CD4-positive, alpha-beta T cell (primary cell): ENCODE measurements at regions not wholly inside any gene's neighbourhood (a gene's known extent, or its start where the extent isn't known, plus 50 kb on each side); places are given as distances from the start of the nearest gene placed in this dataset.
"Not testable (repeated sequence)": the region's sequence is repeated elsewhere in the genome, so short reads cannot be mapped to it uniquely, and the experiment has no call there.

Experiments
- ATAC-seq: fragments of 200-7000 bp; cut with Tn5 transposase; one replicate; pipeline ENCODE4 v1.10.0; 2022; ENCODE audit warnings: mild to moderate bottlenecking; ENCODE audit not compliant: poor library complexity
- CTCF ChIA-PET: fragments of 350-600 bp; sonication (Branson Sonifier 250); formaldehyde crosslinking; loops from one replicate; lab custom pipeline; 2021; ENCODE audit warnings: antibody characterized with exemption, inconsistent platforms; lab: Charles Lee
- POLR2A ChIA-PET: fragments of 350-600 bp; sonication (Branson Sonifier 250); formaldehyde crosslinking; loops from one replicate; lab custom pipeline; 2021; ENCODE audit warnings: antibody characterized with exemption, inconsistent platforms; lab: Charles Lee
- DNase-seq, 14 experiments: peaks; one replicate each; pipeline ENCODE4 v3.0.0-alpha.2; 2013 to 2020; ENCODE audit warnings: mixed read lengths in 2 of 14
- H3K27ac ChIP-seq, 2 donors: one replicate each; pipeline versions ENCODE4 v1.5.1 to v1.7.0; 2013; ENCODE audit warnings: low read length in 2 of 2, low read depth in 1 of 2, mild to moderate bottlenecking in 1 of 2
- H3K27me3 ChIP-seq, 2 experiments: 1 replicate in 1 of 2; 2 replicates in 1 of 2; pipeline versions ENCODE4 v1.6.1 to v1.7.0; 2013; ENCODE audit warnings: low read length in 2 of 2, control low read depth in 1 of 2, mild to moderate bottlenecking in 1 of 2, moderate library complexity in 1 of 2; ENCODE audit not compliant: insufficient read depth in 2 of 2, control insufficient read depth in 1 of 2
- H3K36me3 ChIP-seq: one replicate; pipeline ENCODE4 v1.6.1; 2013; ENCODE audit warnings: low read length, control low read depth; ENCODE audit not compliant: insufficient read depth
- H3K4me1 ChIP-seq: one replicate; pipeline ENCODE4 v1.6.1; 2013; ENCODE audit warnings: low read length, control low read depth; ENCODE audit not compliant: insufficient read depth
- H3K4me3 ChIP-seq: one replicate; pipeline ENCODE4 v1.5.1; 2013; ENCODE audit warnings: mild to moderate bottlenecking, low read length, moderate library complexity
- H3K9me3 ChIP-seq, 2 experiments: 1 replicate in 1 of 2; 2 replicates in 1 of 2; pipeline versions ENCODE4 v1.6.1 to v1.7.0; 2013; ENCODE audit warnings: low read length in 2 of 2, mild to moderate bottlenecking in 2 of 2, control low read depth in 1 of 2, moderate library complexity in 1 of 2; ENCODE audit not compliant: control insufficient read depth in 1 of 2, insufficient read depth in 1 of 2
- H3K27ac Mint-ChIP-seq: one replicate; pipeline ENCODE4 v1.8.0; 2020; ENCODE audit warnings: mixed read lengths
- H3K27me3 Mint-ChIP-seq: one replicate; pipeline ENCODE4 v1.8.0; 2021; ENCODE audit warnings: mixed read lengths
- H3K36me3 Mint-ChIP-seq: one replicate; pipeline ENCODE4 v1.8.0; 2021; ENCODE audit warnings: low read depth, mixed read lengths
- H3K4me1 Mint-ChIP-seq: one replicate; pipeline ENCODE4 v1.8.0; 2021; ENCODE audit warnings: low read depth, mixed read lengths
- H3K4me3 Mint-ChIP-seq: one replicate; pipeline ENCODE4 v1.8.0; 2020; ENCODE audit warnings: mild to moderate bottlenecking, mixed read lengths
- H3K9me3 Mint-ChIP-seq: one replicate; pipeline ENCODE4 v1.8.0; 2020; ENCODE audit warnings: mixed read lengths
- intact Hi-C, 2 experiments: fragments of 100-400 bp; cut with DNase I in 1 of 2; cut with micrococcal nuclease in 1 of 2; formaldehyde crosslinking; loops; one replicate each; pipeline versions ENCODE4 v1.15.1 to v1.9.0; 2023 to 2025; cut with DNase I, micrococcal nuclease

DNA sequence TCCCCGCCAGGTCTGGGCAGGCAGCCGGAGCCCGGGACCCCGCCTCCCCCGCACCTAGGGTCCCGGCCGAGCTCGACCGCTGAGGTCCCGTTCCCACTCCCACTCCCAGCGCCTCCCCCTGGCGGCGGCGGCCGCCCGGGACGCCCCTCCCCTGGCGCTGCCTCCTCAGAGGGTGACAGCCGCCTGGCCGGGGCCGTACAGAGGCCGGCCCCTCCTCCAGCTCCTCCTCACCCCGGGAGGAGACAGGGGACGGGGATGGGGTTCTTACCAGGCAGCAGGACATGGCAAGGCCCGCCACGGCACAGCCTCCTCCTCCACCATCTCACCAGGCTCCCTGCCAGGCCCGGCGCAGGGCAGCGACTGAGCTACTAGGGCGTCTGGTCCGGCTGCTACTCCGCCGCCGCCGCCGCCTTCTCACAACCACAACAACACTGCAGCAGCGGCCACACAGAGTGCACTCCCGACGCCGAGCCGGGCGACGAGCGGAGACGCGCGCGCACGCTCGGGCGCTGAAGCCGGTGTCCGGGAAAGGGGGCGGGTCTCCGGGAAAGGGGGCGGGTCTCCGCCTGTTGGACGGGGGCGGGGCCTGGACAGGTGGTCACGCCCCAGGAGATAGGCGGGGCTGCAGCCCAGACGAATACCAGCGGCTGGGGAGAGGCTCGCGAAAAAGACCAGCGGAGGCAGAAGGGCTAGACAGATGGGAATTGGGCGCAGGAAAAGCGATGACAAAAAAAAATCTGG is 115.4 kb downstream of the POTEB3 start:
- H3K27me3 ChIP-seq, intact Hi-C loops, H3K36me3 Mint-ChIP-seq, H3K9me3 ChIP-seq, H3K4me3 ChIP-seq, POLR2A ChIA-PET, CTCF ChIA-PET, H3K27me3 Mint-ChIP-seq, H3K9me3 Mint-ChIP-seq, H3K27ac ChIP-seq, H3K36me3 ChIP-seq, H3K4me1 ChIP-seq, H3K4me1 Mint-ChIP-seq, H3K27ac Mint-ChIP-seq: not testable (repeated sequence)
- DNase-seq, result peak in 6 of 14 experiments; percentile 0 to 52 (median 29)
- H3K4me3 Mint-ChIP-seq, result peak overlapping the region; percentile 80
- peak; percentile 63 for ATAC-seq

DNA sequence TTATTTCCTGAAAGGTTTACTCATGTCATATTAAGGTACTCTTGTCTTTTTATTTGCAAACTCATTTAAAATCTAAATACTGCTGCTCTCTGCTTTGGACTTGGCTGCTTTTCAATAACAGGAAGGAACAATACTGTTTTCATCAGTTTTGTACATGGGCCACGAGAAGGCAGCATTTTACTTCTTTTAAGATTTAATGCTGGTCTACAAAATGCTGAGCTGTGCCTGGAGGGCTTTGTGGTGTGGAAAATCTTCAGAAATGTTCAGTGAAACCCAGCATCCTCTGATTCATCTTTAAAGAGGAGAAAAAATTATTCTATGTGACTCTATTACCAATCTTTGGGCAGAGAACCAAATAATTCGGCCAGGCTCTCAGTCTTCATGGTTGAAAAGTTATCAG is 155.9 kb downstream of the POTEB3 start:
- DNase-seq, H3K4me1 Mint-ChIP-seq, H3K27me3 Mint-ChIP-seq, H3K9me3 ChIP-seq, H3K4me1 ChIP-seq, H3K36me3 ChIP-seq, H3K27me3 ChIP-seq, H3K4me3 Mint-ChIP-seq, intact Hi-C loops, H3K4me3 ChIP-seq, CTCF ChIA-PET, H3K27ac Mint-ChIP-seq, H3K9me3 Mint-ChIP-seq, H3K27ac ChIP-seq, H3K36me3 Mint-ChIP-seq: not testable (repeated sequence)
- peak; percentile 83 for ATAC-seq
- POLR2A ChIA-PET, result interaction anchor here (0.8 kb wide), 1 partner anchor 15 kb away, joined by 3 read pairs; no protein-coding TSS in a partner anchor

DNA sequence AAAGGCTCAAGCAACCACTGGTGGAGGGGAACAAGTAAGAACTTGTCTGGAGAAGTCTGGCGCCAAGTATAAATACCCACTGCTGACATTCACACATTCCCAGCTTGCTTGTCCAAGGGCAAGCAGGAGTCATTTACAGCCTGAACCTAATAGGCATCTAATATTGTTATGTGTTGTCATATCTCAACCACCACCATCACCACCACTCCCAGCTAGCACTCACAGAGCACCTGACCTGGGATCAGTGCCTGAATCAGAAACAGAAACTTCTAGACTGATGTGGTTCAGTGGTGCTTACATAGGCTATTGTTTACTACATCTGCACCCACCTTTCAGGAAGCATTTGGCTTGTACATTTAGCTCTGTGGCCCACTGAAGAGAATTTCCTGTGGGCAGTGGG is 157.1 kb downstream of the POTEB3 start:
- H3K27me3 ChIP-seq, CTCF ChIA-PET, H3K4me1 ChIP-seq, H3K4me1 Mint-ChIP-seq, POLR2A ChIA-PET, H3K27ac ChIP-seq, H3K27me3 Mint-ChIP-seq, H3K36me3 Mint-ChIP-seq, H3K36me3 ChIP-seq, DNase-seq, H3K27ac Mint-ChIP-seq, H3K9me3 Mint-ChIP-seq, H3K4me3 ChIP-seq, intact Hi-C loops, H3K9me3 ChIP-seq, H3K4me3 Mint-ChIP-seq: not testable (repeated sequence)
- ATAC-seq, result peak; percentile 41

- H3K27ac ChIP-seq, H3K9me3 ChIP-seq, CTCF ChIA-PET, H3K27me3 ChIP-seq, intact Hi-C loops, POLR2A ChIA-PET, H3K4me1 ChIP-seq, DNase-seq, H3K27ac Mint-ChIP-seq, H3K36me3 ChIP-seq, H3K4me1 Mint-ChIP-seq, H3K4me3 Mint-ChIP-seq, H3K4me3 ChIP-seq, H3K27me3 Mint-ChIP-seq, H3K9me3 Mint-ChIP-seq, H3K36me3 Mint-ChIP-seq: not testable (repeated sequence)
- ATAC-seq, result peak; percentile 50
Observed at GRCh38 chr15:21280272-21280671, 160.0 kb downstream of the POTEB3 start.

GRCh38 chr15:21272176-21272982 is 167.9 kb downstream of the POTEB3 start:
- H3K36me3 ChIP-seq, H3K4me1 Mint-ChIP-seq, H3K4me3 ChIP-seq, CTCF ChIA-PET, H3K9me3 ChIP-seq, H3K27me3 ChIP-seq, H3K36me3 Mint-ChIP-seq, H3K9me3 Mint-ChIP-seq, ATAC-seq, DNase-seq, H3K4me1 ChIP-seq, H3K4me3 Mint-ChIP-seq, H3K27me3 Mint-ChIP-seq, intact Hi-C loops, H3K27ac Mint-ChIP-seq, H3K27ac ChIP-seq: not testable (repeated sequence)
- POLR2A ChIA-PET, result interaction anchor here (0.8 to 1.9 kb wide), 2 partner anchors 8 to 9 kb away, joined by 3 to 4 read pairs; no protein-coding TSS in a partner anchor
